ENCODE measurements at regions not wholly inside any gene's neighbourhood (a gene's known extent, or its start where the extent isn't known, plus 50 kb on each side); places are given as distances from the start of the nearest gene placed in this dataset.

DNA sequence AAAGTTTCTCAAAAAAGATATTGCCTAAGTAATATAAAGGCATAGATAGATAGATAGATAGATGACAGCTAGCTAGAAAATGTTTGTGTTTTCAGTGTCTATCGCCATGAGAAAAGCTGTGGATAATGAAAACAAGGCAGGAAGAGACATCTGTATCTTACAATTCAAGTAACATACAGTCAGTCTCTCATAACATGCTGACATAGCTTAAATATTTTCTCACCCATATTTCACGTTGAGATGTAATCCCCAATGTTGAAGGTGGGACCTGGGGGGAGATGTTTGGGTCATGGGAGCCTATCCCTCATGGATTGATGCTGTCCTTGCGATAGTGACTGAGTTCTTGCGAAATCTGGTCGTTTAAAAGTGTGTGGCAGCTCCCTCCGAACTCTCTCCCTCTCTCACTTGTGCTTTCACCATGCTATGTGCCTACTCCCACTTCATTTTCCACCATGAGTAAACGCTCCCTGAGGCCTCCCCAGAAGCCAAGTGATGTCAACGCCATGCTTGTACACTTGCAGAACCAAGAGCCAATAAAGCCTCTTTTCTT lies 856.8 kb upstream of the ADAMTS5 start:
- no peak overlapping the region for H3K4me3 ChIP-seq (ENCODE audit: low read depth, low read length)
- DNase-seq (ENCODE audit: low read depth, low spot score): no peak
- no peaks in the 10 kb centered on the region for H3K27me3 ChIP-seq (ENCODE audit: control insufficient read depth, insufficient read depth, low read length)
- CTCF ChIA-PET: no interaction called here
- no peaks in the 10 kb centered on the region for H3K9me3 ChIP-seq (ENCODE audit: control insufficient read depth, insufficient read depth, low read length)
- H3K27ac ChIP-seq (ENCODE audit: low read depth, low read length): no peak overlapping the region
- POLR2A ChIA-PET: no interaction called here
- TF ChIP-seq, protein P1, sequence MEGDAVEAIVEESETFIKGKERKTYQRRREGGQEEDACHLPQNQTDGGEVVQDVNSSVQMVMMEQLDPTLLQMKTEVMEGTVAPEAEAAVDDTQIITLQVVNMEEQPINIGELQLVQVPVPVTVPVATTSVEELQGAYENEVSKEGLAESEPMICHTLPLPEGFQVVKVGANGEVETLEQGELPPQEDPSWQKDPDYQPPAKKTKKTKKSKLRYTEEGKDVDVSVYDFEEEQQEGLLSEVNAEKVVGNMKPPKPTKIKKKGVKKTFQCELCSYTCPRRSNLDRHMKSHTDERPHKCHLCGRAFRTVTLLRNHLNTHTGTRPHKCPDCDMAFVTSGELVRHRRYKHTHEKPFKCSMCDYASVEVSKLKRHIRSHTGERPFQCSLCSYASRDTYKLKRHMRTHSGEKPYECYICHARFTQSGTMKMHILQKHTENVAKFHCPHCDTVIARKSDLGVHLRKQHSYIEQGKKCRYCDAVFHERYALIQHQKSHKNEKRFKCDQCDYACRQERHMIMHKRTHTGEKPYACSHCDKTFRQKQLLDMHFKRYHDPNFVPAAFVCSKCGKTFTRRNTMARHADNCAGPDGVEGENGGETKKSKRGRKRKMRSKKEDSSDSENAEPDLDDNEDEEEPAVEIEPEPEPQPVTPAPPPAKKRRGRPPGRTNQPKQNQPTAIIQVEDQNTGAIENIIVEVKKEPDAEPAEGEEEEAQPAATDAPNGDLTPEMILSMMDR (IDR thresholded peaks at IDR 0.05; ENCODE audit: low read depth, low read length): no peak

DNA sequence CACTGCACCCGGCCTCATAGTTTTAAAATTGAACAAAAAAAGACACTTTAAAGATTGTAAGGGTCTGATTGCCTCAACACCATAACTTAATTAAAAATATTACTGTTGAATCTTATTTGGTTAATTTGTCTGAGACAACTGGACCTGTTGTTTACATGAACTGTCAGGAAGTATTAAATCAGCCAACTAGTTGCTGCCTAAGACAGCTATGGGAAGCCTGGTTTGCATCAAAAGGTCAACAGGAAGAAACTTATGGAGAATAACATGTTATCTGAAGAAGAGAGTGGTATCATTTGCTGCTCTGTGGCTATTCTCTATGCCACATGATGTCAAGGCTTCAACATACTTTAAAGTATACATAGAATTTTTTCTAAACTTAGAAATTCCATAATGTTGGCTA lies 853.5 kb upstream of the ADAMTS5 start:
- ChIA-PET POLR2A (no interaction called here), CTCF (no interaction called here)
- Histone ChIP-seq H3K9me3 (ENCODE audit: control insufficient read depth, insufficient read depth, low read length) (no peaks in the 10 kb centered on the region), H3K27me3 (ENCODE audit: control insufficient read depth, insufficient read depth, low read length) (no peaks in the 10 kb centered on the region), H3K4me3 (ENCODE audit: low read depth, low read length) (no peak overlapping the region), H3K27ac (ENCODE audit: low read depth, low read length) (no peak overlapping the region)
- no peak for DNase-seq (ENCODE audit: low read depth, low spot score)
- TF ChIP-seq, protein P1 (IDR thresholded peaks at IDR 0.05; ENCODE audit: low read depth, low read length): no peak

DNA sequence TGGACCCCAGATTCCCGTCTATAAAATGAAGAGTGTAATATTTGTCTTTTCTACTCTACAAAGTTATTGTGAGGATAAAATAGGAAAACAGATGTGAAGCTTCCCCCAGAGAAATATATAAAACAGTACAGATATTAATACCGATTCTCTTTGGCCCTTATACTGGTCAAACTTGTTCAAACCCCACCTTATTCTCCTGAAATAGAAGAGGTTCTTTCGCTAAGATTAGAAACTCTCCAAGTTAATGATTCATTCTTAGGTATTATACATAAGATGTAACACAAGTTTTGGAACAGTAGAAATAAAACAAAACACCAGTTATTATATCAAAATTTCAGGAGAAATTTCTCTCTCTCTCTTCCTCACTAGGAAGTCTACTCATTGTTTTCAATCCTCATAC lies 852.4 kb upstream of the ADAMTS5 start:
- H3K27ac ChIP-seq (ENCODE audit: low read depth, low read length): no peak overlapping the region
- ChIA-PET POLR2A (no interaction called here), CTCF (no interaction called here)

DNA sequence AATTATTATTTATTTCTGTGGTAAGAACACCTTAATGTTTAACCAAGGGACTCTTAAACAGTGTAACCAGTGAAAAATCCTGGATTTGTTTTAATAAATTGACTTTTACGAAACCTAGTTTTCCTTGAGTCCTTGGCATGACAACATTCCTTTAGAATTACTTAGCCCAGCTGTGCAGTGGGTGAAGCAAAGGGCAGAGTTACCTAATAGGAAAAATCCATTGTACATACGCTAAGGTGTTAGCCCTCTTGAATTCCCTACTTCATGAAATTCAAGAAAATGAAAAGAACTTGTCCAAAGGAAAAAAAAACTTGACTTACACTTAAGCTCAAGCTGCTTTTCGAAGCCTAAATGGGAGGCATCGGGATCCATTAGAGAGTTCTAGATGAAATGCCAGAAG lies 852.0 kb upstream of the ADAMTS5 start:
- no peak overlapping the region for H3K4me3 ChIP-seq (ENCODE audit: low read depth, low read length)
- no peaks in the 10 kb centered on the region for H3K27me3 ChIP-seq (ENCODE audit: control insufficient read depth, insufficient read depth, low read length)
- CTCF ChIA-PET: interaction anchor here (1.4 kb wide), 1 partner anchor 16 kb away, joined by 3 read pairs; no protein-coding TSS in a partner anchor
- no peak overlapping the region for H3K27ac ChIP-seq (ENCODE audit: low read depth, low read length)
- TF ChIP-seq, protein P1 (IDR thresholded peaks at IDR 0.05; ENCODE audit: low read depth, low read length): no peak
- no peak for DNase-seq (ENCODE audit: low read depth, low spot score)
- POLR2A ChIA-PET: no interaction called here
- no peaks in the 10 kb centered on the region for H3K9me3 ChIP-seq (ENCODE audit: control insufficient read depth, insufficient read depth, low read length)

More for the DNA sequence above, 852.4 kb upstream of the ADAMTS5 start:
- no peaks in the 10 kb centered on the region for H3K27me3 ChIP-seq (ENCODE audit: control insufficient read depth, insufficient read depth, low read length)
- no peak overlapping the region for H3K4me3 ChIP-seq (ENCODE audit: low read depth, low read length)
- TF ChIP-seq, protein P1 (IDR thresholded peaks at IDR 0.05; ENCODE audit: low read depth, low read length): no peak
- no peak for DNase-seq (ENCODE audit: low read depth, low spot score)
- no peaks in the 10 kb centered on the region for H3K9me3 ChIP-seq (ENCODE audit: control insufficient read depth, insufficient read depth, low read length)

DNA sequence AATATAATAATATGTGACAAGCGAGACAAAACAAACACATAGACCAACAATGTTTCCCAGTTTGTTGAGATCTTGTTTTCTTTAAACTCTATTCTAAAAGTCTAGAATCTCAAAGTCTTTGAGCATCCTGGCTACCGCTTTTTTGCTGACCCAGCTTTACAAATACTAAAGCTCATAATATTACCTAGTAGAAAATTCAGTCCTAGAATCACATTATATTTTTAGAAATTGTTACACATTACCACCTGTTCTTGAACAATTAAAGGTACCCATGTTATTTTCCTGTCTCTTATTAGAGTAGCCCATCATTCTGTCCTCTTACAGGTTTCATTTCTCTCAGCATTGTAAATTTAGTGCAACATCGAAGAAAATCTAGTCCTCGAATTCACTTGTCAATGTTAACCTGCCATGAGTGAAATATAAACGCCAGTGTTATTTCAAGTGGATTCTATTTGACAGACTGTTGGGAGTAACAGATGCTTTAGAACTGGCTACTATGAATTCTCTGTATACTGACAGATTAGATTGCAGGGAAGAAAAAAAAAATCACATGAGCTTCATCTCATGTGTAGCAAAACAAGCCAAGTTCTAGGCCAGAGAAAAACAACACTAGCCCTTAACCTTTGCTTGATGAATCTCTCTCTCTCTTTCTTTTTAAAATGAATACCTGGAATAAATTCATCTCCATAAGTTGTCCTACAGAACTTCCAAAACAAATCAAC lies 851.2 kb upstream of the ADAMTS5 start:
- POLR2A ChIA-PET: interaction anchor here (0.7 kb wide), 1 partner anchor 1186 kb away, joined by 3 read pairs; no protein-coding TSS in a partner anchor
- TF ChIP-seq, protein P1 (IDR thresholded peaks at IDR 0.05; ENCODE audit: low read depth, low read length): no peak
- no peak overlapping the region for H3K4me3 ChIP-seq (ENCODE audit: low read depth, low read length)
- no peaks in the 10 kb centered on the region for H3K9me3 ChIP-seq (ENCODE audit: control insufficient read depth, insufficient read depth, low read length)
- DNase-seq (ENCODE audit: low read depth, low spot score): no peak
- no peak overlapping the region for H3K27ac ChIP-seq (ENCODE audit: low read depth, low read length)
- CTCF ChIA-PET: interaction anchor here (1.4 kb wide), 1 partner anchor 15 kb away, joined by 3 read pairs; no protein-coding TSS in a partner anchor
- H3K27me3 ChIP-seq (ENCODE audit: control insufficient read depth, insufficient read depth, low read length): no peaks in the 10 kb centered on the region
